ENCODE measurements at regions not wholly inside any gene's neighbourhood (a gene's known extent, or its start where the extent isn't known, plus 50 kb on each side); places are given as distances from the start of the nearest gene placed in this dataset.

GRCh38 chrX:42696536-42697124 is 81.3 kb downstream of the PPP1R2C start:
- TF ChIP-seq SPI1 (IDR thresholded peaks at IDR 0.05; ENCODE audit: borderline replicate concordance, low read depth) (no peak), REST (IDR thresholded peaks at IDR 0.05; ENCODE audit: insufficient replicate concordance, low read depth) (no peak), GABPA (IDR thresholded peaks at IDR 0.05; ENCODE audit: low read depth) (no peak), POLR2AphosphoS5 (IDR thresholded peaks at IDR 0.05; ENCODE audit: low read depth) (no peak)
- TF ChIP-seq, protein P1, sequence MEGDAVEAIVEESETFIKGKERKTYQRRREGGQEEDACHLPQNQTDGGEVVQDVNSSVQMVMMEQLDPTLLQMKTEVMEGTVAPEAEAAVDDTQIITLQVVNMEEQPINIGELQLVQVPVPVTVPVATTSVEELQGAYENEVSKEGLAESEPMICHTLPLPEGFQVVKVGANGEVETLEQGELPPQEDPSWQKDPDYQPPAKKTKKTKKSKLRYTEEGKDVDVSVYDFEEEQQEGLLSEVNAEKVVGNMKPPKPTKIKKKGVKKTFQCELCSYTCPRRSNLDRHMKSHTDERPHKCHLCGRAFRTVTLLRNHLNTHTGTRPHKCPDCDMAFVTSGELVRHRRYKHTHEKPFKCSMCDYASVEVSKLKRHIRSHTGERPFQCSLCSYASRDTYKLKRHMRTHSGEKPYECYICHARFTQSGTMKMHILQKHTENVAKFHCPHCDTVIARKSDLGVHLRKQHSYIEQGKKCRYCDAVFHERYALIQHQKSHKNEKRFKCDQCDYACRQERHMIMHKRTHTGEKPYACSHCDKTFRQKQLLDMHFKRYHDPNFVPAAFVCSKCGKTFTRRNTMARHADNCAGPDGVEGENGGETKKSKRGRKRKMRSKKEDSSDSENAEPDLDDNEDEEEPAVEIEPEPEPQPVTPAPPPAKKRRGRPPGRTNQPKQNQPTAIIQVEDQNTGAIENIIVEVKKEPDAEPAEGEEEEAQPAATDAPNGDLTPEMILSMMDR (IDR thresholded peaks at IDR 0.05; ENCODE audit: insufficient read depth, low read length): no peak
- H3K4me3 ChIP-seq (replicated peaks; ENCODE audit: insufficient read depth, low read length): no peak overlapping the region
- no peaks in the 10 kb centered on the region for H3K27me3 ChIP-seq (ENCODE audit: insufficient read depth, poor library complexity, severe bottlenecking)
- H3K27ac ChIP-seq (replicated peaks): no peak overlapping the region
- DNase-seq (ENCODE audit: low read depth in 1 of 2, low spot score in 1 of 2): no peak

DNA sequence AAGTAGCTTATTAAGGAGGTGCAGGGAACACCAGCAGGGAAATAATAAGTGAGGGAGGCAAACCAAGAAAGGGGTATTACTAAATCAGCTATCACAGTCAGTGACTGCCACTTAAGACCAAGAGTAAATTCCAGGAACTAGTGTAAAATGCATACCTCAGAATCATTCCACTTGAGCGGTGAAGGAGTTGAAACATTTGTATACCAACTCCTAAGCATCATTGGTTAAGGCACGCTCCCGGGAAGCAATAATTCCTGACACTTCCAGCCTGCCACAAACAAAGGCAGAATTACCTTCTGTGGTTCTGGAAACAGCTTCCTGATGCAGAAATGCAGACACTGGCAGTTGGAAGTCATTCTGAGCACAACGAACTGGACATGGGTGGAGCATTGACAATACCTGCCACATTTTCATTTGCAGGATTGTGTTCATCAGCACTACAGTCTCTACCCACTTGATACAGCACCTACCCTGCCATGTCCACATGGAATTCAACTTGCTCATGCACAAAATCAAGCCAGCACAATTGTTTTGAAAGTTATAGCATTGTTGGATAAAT is 82.1 kb downstream of the PPP1R2C start:
- TF ChIP-seq REST (IDR thresholded peaks at IDR 0.05; ENCODE audit: insufficient replicate concordance, low read depth) (no peak), SPI1 (IDR thresholded peaks at IDR 0.05; ENCODE audit: borderline replicate concordance, low read depth) (no peak), GABPA (IDR thresholded peaks at IDR 0.05; ENCODE audit: low read depth) (no peak), POLR2AphosphoS5 (IDR thresholded peaks at IDR 0.05; ENCODE audit: low read depth) (no peak)
- TF ChIP-seq, protein P1 (IDR thresholded peaks at IDR 0.05; ENCODE audit: insufficient read depth, low read length): no peak
- DNase-seq (ENCODE audit: low read depth in 1 of 2, low spot score in 1 of 2): no peak
- Histone ChIP-seq H3K27me3 (ENCODE audit: insufficient read depth, poor library complexity, severe bottlenecking) (no peaks in the 10 kb centered on the region), H3K27ac (replicated peaks) (no peak overlapping the region), H3K4me3 (replicated peaks; ENCODE audit: insufficient read depth, low read length) (no peak overlapping the region)

DNA sequence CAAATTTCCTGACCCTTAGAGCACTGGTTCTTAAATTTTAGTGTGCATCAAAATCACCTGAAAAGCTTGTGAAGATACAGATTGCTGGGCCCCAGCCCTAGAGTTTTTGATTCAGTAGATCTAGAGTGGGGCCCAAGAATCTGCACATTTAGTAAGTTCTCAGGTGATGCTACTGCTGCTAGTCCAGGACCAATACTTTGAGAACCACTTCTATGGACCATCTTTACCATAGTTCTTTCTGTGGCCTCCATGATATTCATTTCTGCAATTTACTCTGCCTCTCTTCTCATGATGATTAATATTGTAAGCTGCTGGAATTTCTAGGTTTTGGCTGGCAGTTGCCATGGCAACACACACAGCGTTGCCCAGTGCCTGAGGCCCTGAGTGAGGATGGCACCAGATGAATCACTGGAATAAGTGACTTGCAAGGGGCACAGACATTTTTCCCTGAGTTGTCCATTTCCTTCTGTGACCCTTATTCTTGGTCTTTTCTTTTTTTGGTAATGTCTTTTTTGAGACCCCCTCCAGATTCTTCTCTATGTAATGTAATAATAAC is 83.6 kb downstream of the PPP1R2C start:
- H3K27ac ChIP-seq (replicated peaks): no peak overlapping the region
- TF ChIP-seq POLR2AphosphoS5 (IDR thresholded peaks at IDR 0.05; ENCODE audit: low read depth): no peak
- no peak for TF ChIP-seq REST (IDR thresholded peaks at IDR 0.05; ENCODE audit: insufficient replicate concordance, low read depth)
- no peak for DNase-seq (ENCODE audit: low read depth in 1 of 2, low spot score in 1 of 2)
- no peak overlapping the region for H3K4me3 ChIP-seq (replicated peaks; ENCODE audit: insufficient read depth, low read length)
- no peaks in the 10 kb centered on the region for H3K27me3 ChIP-seq (ENCODE audit: insufficient read depth, poor library complexity, severe bottlenecking)
